K562 (cell line): ENCODE measurements at regions not wholly inside any gene's neighbourhood (a gene's known extent, or its start where the extent isn't known, plus 50 kb on each side); places are given as distances from the start of the nearest gene placed in this dataset.

Source experiments
- CBFB ChIP-seq: sonication (generic); formaldehyde crosslinking; IDR thresholded peaks from 2 replicates; pipeline ENCODE4 v1.4.0; 2020; ENCODE audit warnings: mild to moderate bottlenecking, missing genetic modification reagents
- CBX8 ChIP-seq: fragments of 200-600 bp; sonication (generic); IDR thresholded peaks from 2 replicates; pipeline ENCODE4 v1.6.1; 2012; ENCODE audit warnings: borderline replicate concordance, mixed run types, low read depth, mild to moderate bottlenecking, moderate library complexity, mixed read lengths, low read length, control low read depth, inconsistent platforms; ENCODE audit not compliant: poor library complexity, severe bottlenecking; ENCODE audit errors: extremely low read depth
- CHD2 ChIP-seq: IDR thresholded peaks from 2 replicates; pipeline ENCODE4 v1.6.1; 2011; ENCODE audit warnings: low read depth, low read length
- E2F8 ChIP-seq: fragments of 450-650 bp; IDR thresholded peaks from 2 replicates; pipeline ENCODE4 v1.7.1; 2018; ENCODE audit warnings: mild to moderate bottlenecking, low read depth; ENCODE audit not compliant: partially characterized antibody
- FUS ChIP-seq: fragments of 200-400 bp; formaldehyde crosslinking; optimal IDR thresholded peaks from 2 replicates; pipeline ENCODE3; 2017; ENCODE audit warnings: low read depth, low read length
- GABPB1 ChIP-seq: sonication (generic); formaldehyde crosslinking; IDR thresholded peaks from 2 replicates; pipeline ENCODE4 v1.8.0; 2022; ENCODE audit warnings: mild to moderate bottlenecking, missing genetic modification reagents
- SREBF1 ChIP-seq: fragments of 150-350 bp; IDR thresholded peaks from 2 replicates; pipeline ENCODE4 v1.6.1; 2014; ENCODE audit warnings: antibody characterized with exemption, low read depth, low read length, borderline replicate concordance
- TGIF2 ChIP-seq: sonication (generic); formaldehyde crosslinking; IDR thresholded peaks from 2 replicates; pipeline ENCODE4 v1.8.1; 2022; ENCODE audit warnings: mild to moderate bottlenecking, missing genetic modification reagents, moderate library complexity
- YY1 ChIP-seq, 3 experiments: IDR thresholded peaks; 2 replicates each; pipeline ENCODE4 v1.6.1; 2011; ENCODE audit warnings: low read length in 2 of 3, mild to moderate bottlenecking in 2 of 3, moderate library complexity in 2 of 3, borderline replicate concordance in 1 of 3, control low read depth in 1 of 3, low read depth in 1 of 3; ENCODE audit not compliant: insufficient read depth in 3 of 3, insufficient replicate concordance in 2 of 3, control insufficient read depth in 1 of 3, insufficient read length in 1 of 3; ENCODE audit errors: extremely low read depth in 1 of 3
- ZBTB7A ChIP-seq: IDR thresholded peaks from 2 replicates; pipeline ENCODE4 v1.6.1; 2011; ENCODE audit warnings: low read depth, mild to moderate bottlenecking, low read length, moderate library complexity, borderline replicate concordance; ENCODE audit not compliant: control insufficient read depth

GRCh38 chr6:28634761-28635546 lies 109.3 kb downstream of the GPX5 start:
- no peak for TF ChIP-seq GABPB1 (CRISPR knock-in tag)
- TF ChIP-seq CBFB (CRISPR knock-in tag) = no peak
- no peak for TF ChIP-seq YY1 (IDR thresholded peaks at IDR 0.05; ENCODE audit: borderline replicate concordance in 1 of 3, control insufficient read depth in 1 of 3, extremely low read depth in 1 of 3, insufficient read depth in 3 of 3, insufficient read length in 1 of 3, insufficient replicate concordance in 2 of 3, low read depth in 1 of 3, low read length in 2 of 3)
- TF ChIP-seq CBX8 = no peak
- no peak for TF ChIP-seq TGIF2 (CRISPR knock-in tag)
- no peak for TF ChIP-seq E2F8
- no peak for TF ChIP-seq ZBTB7A
- TF ChIP-seq FUS = no peak
- TF ChIP-seq CHD2 = no peak
- no peak for TF ChIP-seq SREBF1
